A549 (cell line): ENCODE measurements at regions not wholly inside any gene's neighbourhood (a gene's known extent, or its start where the extent isn't known, plus 50 kb on each side); places are given as distances from the start of the nearest gene placed in this dataset.

Experiments used
- CBX8 ChIP-seq: fragments of 200-600 bp; sonication (generic); IDR thresholded peaks from 2 replicates; pipeline ENCODE4 v1.6.1; 2016
- CTCF ChIP-seq: fragments of >200 bp; sonication (Bioruptor Twin); formaldehyde crosslinking; IDR thresholded peaks from 3 replicates; pipeline ENCODE4 v1.5.1; 2016
- E2F6 ChIP-seq: IDR thresholded peaks from 2 replicates; pipeline ENCODE4 v1.6.1; 2012; ENCODE audit warnings: low read depth, borderline replicate concordance
- MAX ChIP-seq: IDR thresholded peaks from 2 replicates; pipeline ENCODE4 v1.6.1; 2012

- TF ChIP-seq MAX (no peak), CTCF (no peak), CBX8 (no peak), E2F6 (no peak)
Observed at GRCh38 chr12:5309654-5310053, 122.3 kb upstream of the NTF3 start.
